HG03558 (cell line): ENCODE measurements at regions not wholly inside any gene's neighbourhood (a gene's known extent, or its start where the extent isn't known, plus 50 kb on each side); places are given as distances from the start of the nearest gene placed in this dataset.
"Not testable (repeated sequence)": the region's sequence is repeated elsewhere in the genome, so short reads cannot be mapped to it uniquely, and the experiment has no call there.

Experiments
- ATAC-seq: cut with Tn5 transposase; IDR thresholded peaks from one replicate; pipeline ENCODE4 v1.9.1; 2021; ENCODE audit warnings: moderate number of reproducible peaks; ENCODE audit not compliant: unreplicated experiment; ENCODE audit errors: extremely low read depth

- ATAC-seq, result not testable (repeated sequence)
These were observed 581.5 kb upstream of the CHD1 start for GRCh38 chr5:99510237-99510866.

GRCh38 chr5:99509064-99509463, 580.3 kb upstream of the CHD1 start:
- ATAC-seq, result not testable (repeated sequence)

- not testable (repeated sequence) for ATAC-seq
These were observed 566.6 kb upstream of the CHD1 start for GRCh38 chr5:99495456-99495855.

GRCh38 chr5:99478450-99478849, 549.6 kb upstream of the CHD1 start:
- ATAC-seq, result not testable (repeated sequence)

GRCh38 chr5:99473328-99473727, 544.5 kb upstream of the CHD1 start:
- not testable (repeated sequence) for ATAC-seq

- not testable (repeated sequence) for ATAC-seq
These were observed 542.9 kb upstream of the CHD1 start for GRCh38 chr5:99471726-99472125.

- not testable (repeated sequence) for ATAC-seq
These were observed 542.4 kb upstream of the CHD1 start for GRCh38 chr5:99471178-99471577.

GRCh38 chr5:99470636-99471035, 541.8 kb upstream of the CHD1 start:
- not testable (repeated sequence) for ATAC-seq

- ATAC-seq, result no peak
These were observed 531.9 kb upstream of the CHD1 start for GRCh38 chr5:99460701-99461100.

GRCh38 chr5:99453196-99453595, 524.4 kb upstream of the CHD1 start:
- no peak for ATAC-seq

- no peak for ATAC-seq
These were observed 521.0 kb upstream of the CHD1 start for GRCh38 chr5:99449786-99450185.

- no peak for ATAC-seq
These were observed 517.0 kb upstream of the CHD1 start for GRCh38 chr5:99445805-99446204.

- no peak for ATAC-seq
These were observed 512.4 kb upstream of the CHD1 start for GRCh38 chr5:99441235-99441634.

GRCh38 chr5:99438619-99439018, 509.8 kb upstream of the CHD1 start:
- no peak for ATAC-seq

GRCh38 chr5:99437986-99438385, 509.2 kb upstream of the CHD1 start:
- ATAC-seq, result no peak

GRCh38 chr5:99423396-99423795, 494.6 kb upstream of the CHD1 start:
- ATAC-seq, result not testable (repeated sequence)

- not testable (repeated sequence) for ATAC-seq
These were observed 489.8 kb upstream of the CHD1 start for GRCh38 chr5:99418640-99419039.

- ATAC-seq, result not testable (repeated sequence)
These were observed 481.6 kb upstream of the CHD1 start for GRCh38 chr5:99410386-99410785.

- ATAC-seq, result not testable (repeated sequence)
These were observed 476.0 kb upstream of the CHD1 start for GRCh38 chr5:99404764-99405302.

- not testable (repeated sequence) for ATAC-seq
These were observed 471.8 kb upstream of the CHD1 start for GRCh38 chr5:99400571-99400970.

GRCh38 chr5:99398976-99399375, 470.2 kb upstream of the CHD1 start:
- ATAC-seq, result no peak

GRCh38 chr5:99386406-99387077, 457.7 kb upstream of the CHD1 start:
- no peak for ATAC-seq
